ENCODE measurements at regions not wholly inside any gene's neighbourhood (a gene's known extent, or its start where the extent isn't known, plus 50 kb on each side); places are given as distances from the start of the nearest gene placed in this dataset.
A peak's percentile ranks its signal among the peaks of the same experiment; 100 is the strongest.

DNA sequence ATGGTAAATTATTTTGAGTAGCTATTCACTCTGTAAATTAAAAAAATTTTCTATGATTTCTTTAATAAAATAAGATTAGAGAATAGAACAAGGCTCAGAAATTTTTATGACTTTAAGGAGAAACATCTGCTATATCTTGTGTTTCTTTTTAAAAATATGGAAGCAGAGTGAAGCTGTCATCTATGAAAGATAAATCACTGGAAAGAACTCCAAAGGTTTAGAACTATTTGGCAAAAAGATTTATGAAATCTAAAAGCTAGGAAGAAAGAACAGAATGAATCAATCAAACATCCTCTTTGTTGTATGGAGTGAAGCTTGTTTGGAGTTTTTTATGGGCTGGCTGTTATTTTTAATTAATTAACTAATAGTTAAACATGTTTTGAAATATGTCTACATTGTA, 89.8 kb upstream of the ACTBL2 start:
- Histone ChIP-seq H3K27ac (ENCODE audit: low read depth) (no peak overlapping the region), H3K4me1 (ENCODE audit: insufficient read depth) (no peaks in the 10 kb centered on the region), H3K36me3 (ENCODE audit: insufficient read depth) (no peaks in the 10 kb centered on the region), H3K4me3 (ENCODE audit: low read depth, low read length) (no peak overlapping the region)
- DNase-seq (ENCODE audit: extremely low spot score), result no peak

DNA sequence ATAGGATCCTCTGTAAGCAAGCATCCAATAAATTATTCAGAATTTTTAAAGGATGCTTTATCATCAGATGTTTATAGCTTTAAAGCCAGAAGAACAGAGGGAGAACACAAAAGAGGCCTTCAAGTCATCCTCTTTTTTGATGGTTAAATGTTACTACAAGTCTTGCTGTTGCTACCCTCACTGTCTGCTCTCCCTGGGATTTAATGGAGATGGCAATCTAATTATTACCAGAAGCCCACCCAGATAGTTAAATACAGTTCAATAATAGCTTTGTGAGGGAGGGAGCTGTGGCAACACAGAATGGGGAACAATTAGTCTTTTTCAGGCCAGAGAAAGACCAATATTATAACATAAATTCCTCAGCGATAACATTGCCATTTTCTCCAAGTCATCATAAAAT, 87.0 kb upstream of the ACTBL2 start:
- Histone ChIP-seq H3K27ac (ENCODE audit: low read depth) (no peak overlapping the region), H3K36me3 (ENCODE audit: insufficient read depth) (no peaks in the 10 kb centered on the region), H3K4me3 (ENCODE audit: low read depth, low read length) (no peak overlapping the region), H3K4me1 (ENCODE audit: insufficient read depth) (no peaks in the 10 kb centered on the region)
- 83% methylated on average over 1 of the region's 1 CpG for WGBS
- no peak for DNase-seq (ENCODE audit: extremely low spot score)

DNA sequence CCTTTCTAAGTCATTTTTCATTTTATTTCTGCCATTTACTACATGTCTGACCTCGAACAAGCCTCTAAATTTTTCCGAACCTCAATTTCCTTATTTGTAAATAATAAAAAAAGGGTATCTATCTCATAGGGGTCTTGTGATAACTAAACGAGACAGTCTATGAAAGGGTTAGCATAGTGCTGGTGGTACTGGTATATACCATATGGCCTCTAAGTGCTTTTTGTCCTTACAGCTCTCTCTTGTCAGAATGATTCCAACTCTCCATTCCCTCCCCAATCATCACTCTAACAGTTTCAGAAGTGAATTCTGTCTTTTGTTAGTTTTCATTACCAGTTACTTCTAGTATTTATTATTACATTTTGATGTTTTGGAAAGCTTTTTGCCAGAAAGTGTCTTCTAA, 85.5 kb upstream of the ACTBL2 start:
- Histone ChIP-seq H3K27ac (ENCODE audit: low read depth) (no peak overlapping the region), H3K4me3 (ENCODE audit: low read depth, low read length) (no peak overlapping the region), H3K4me1 (ENCODE audit: insufficient read depth) (no peaks in the 10 kb centered on the region), H3K36me3 (ENCODE audit: insufficient read depth) (no peaks in the 10 kb centered on the region)
- DNase-seq (ENCODE audit: extremely low spot score), result no peak
- 89% methylated on average over 3 of the region's 3 CpGs for WGBS

DNA sequence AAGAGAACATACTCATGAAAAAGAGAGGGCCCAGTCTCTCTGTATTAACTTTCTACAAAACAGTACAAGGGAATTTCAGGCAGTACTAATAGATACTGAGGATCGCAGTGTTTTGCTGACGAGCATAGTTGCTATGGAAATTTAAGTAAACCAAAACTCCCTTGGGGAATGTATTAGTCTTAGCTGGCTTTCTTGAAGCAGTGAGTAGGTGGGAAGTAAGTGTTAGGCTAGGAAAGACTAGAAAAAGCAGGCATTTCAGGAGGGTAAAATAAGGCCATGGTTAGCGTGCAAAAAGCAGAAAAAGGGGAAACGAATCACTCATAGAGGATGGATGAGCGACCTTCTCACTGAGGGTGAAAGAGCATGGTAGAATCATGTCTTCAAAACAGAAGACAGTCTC, 84.3 kb upstream of the ACTBL2 start:
- Histone ChIP-seq H3K27ac (ENCODE audit: low read depth) (no peak overlapping the region), H3K4me1 (ENCODE audit: insufficient read depth) (no peaks in the 10 kb centered on the region), H3K4me3 (ENCODE audit: low read depth, low read length) (no peak overlapping the region), H3K36me3 (ENCODE audit: insufficient read depth) (no peaks in the 10 kb centered on the region)
- DNase-seq (ENCODE audit: extremely low spot score), result no peak
- 68% methylated on average over 5 of the region's 5 CpGs for WGBS

DNA sequence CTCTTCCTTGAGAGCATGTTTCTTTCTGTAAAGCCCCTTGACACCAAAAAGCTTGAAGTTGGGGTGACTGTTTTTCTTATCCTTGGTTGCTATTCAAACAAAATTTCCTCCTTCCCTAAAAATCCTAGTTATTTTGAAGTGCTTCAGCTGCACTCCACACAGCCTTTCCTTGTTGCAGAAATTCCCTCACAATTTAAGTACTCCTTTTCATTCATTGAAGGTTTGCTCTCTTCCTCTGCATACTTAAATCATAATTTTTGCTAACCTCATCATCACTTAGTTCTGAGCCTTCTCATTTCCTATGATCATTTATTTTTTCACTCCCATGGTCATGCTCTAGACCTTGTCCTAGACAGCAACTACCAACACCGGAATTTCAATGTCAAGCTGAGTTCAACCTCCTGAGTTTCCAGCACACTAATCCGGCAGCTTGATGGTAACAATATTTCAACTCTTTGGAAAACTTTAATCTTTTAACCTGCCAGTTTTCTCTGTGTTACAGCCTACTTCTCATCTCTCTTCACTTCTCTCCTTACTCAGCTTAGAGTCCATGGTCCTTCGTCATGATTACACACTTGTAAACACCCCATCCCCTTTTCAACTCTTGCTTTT, 78.7 kb upstream of the ACTBL2 start:
- Histone ChIP-seq H3K27ac (ENCODE audit: low read depth) (peak overlapping the region; percentile 38), H3K4me3 (ENCODE audit: low read depth, low read length) (no peak overlapping the region), H3K36me3 (ENCODE audit: insufficient read depth) (no peaks in the 10 kb centered on the region), H3K4me1 (ENCODE audit: insufficient read depth) (no peaks in the 10 kb centered on the region)
- WGBS, result 33% methylated on average over 3 of the region's 3 CpGs
- no peak for DNase-seq (ENCODE audit: extremely low spot score)

DNA sequence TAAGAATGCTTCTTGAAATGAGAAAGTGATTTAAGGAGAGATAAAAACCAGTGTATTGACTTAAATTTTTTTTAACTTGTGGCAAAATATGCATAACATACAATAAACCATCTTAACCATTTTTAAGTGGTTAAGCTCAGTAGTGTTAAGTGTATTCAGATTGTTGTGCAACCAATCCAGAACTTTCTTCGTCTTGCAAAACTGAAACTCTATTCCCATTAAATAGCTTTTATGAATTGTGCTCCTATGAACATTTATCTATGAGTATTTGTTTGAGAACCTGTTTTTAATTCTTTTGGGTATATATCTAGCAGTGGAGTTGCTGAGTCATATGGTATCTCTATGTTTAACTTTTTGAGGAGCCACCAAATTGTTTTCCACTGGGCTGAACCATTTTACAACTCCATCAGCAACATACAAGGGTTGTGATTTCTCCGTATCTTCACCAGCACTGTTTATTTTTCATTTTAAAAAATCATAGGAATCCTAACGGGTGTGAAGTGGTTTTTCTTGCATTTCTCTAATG, 76.6 kb upstream of the ACTBL2 start:
- Histone ChIP-seq H3K36me3 (ENCODE audit: insufficient read depth) (no peaks in the 10 kb centered on the region), H3K27ac (ENCODE audit: low read depth) (no peak overlapping the region), H3K4me1 (ENCODE audit: insufficient read depth) (no peaks in the 10 kb centered on the region), H3K4me3 (ENCODE audit: low read depth, low read length) (no peak overlapping the region)
- DNase-seq (ENCODE audit: extremely low spot score), result no peak
- 93% methylated on average over 3 of the region's 3 CpGs for WGBS

DNA sequence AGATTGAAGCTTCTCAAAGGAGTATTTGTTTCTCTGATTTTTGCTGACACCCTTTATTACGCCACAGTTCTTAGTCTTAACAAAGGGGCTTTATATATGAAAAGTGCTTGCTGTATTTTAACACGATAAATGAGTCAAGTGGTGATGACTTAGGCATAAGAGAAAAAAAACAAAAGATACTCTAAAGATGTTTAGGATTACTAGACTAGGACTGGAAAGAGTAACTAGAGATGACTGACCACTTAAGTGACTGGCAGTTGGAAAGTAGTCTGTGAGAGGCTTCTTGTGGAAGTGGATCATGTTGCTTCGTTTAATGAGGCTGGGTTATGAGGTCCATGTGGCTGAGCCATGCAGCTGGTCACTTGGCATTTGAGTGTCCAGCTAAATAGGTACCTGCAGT, 69.4 kb upstream of the ACTBL2 start:
- Histone ChIP-seq H3K4me3 (ENCODE audit: low read depth, low read length) (no peak overlapping the region), H3K4me1 (ENCODE audit: insufficient read depth) (no peaks in the 10 kb centered on the region), H3K27ac (ENCODE audit: low read depth) (no peak overlapping the region), H3K36me3 (ENCODE audit: insufficient read depth) (no peaks in the 10 kb centered on the region)
- DNase-seq (ENCODE audit: extremely low spot score), result no peak
- 81% methylated on average over 3 of the region's 3 CpGs for WGBS

DNA sequence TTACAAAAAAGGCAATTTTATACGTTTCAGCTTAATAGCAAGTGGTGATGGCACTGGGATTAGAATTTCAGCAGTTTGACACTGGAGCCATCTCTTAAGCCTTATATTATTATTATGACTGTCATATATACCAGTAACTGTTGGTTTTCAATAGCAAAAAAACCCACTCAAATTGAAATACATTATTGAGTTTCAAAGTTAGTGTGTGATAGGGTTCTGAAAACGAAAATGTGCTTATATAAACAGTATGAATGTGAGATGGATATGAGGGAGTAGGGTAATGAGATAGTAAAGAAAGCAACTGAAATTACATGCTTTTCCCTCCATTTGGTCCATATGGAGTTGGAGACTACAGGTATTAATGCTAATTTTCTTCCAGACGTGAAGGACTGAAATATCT, 68.6 kb upstream of the ACTBL2 start:
- Histone ChIP-seq H3K36me3 (ENCODE audit: insufficient read depth) (no peaks in the 10 kb centered on the region), H3K27ac (ENCODE audit: low read depth) (no peak overlapping the region), H3K4me3 (ENCODE audit: low read depth, low read length) (no peak overlapping the region), H3K4me1 (ENCODE audit: insufficient read depth) (no peaks in the 10 kb centered on the region)
- no peak for DNase-seq (ENCODE audit: extremely low spot score)
- WGBS, result 68% methylated on average over 3 of the region's 3 CpGs

DNA sequence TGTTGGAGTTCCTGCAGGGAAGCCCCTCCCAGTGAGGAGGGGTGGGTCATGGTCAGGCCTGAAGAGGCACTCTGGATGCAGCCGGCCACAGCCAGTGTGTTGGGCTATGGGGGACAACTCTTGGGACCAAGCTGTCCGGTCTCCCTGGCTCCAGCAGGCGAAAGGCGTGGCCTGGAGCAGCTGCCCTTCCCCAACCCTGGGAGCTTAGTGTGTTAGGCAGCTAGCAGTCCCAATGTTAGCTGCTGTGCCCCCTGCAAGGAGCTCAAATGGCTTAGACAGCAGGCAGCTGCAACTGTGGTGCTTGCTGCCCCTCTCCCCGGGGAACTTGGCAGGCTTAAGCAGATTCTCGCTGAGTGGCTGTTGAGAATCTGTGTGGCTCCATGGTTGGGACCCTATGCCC, 67.5 kb upstream of the ACTBL2 start:
- H3K4me3 ChIP-seq (ENCODE audit: low read depth, low read length), result no peak overlapping the region
- 89% methylated on average over 6 of the region's 6 CpGs for WGBS
- H3K27ac ChIP-seq (ENCODE audit: low read depth), result no peak overlapping the region
- no peaks in the 10 kb centered on the region for H3K4me1 ChIP-seq (ENCODE audit: insufficient read depth)
- H3K36me3 ChIP-seq (ENCODE audit: insufficient read depth), result no peaks in the 10 kb centered on the region
- DNase-seq (ENCODE audit: extremely low spot score), result no peak

DNA sequence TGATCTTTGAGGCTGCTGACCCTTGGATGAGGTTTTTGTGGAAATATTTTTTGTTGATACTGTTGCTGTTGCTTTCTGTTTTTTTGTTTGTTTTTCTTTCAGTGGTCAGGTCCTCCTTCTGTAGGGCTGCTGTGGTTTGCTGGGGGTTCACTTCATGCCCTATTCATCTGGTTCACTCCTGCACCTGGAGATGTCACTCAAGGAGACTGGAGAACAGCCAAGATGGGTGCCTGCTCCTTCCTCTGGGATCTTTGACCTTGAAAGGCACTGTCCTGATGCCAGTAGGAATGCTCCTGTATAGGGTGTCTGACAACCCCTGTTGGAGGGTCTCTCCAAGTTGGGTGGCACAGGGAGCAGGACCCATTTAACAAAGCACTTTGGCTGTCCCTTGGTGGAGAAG, 67.0 kb upstream of the ACTBL2 start:
- H3K4me3 ChIP-seq (ENCODE audit: low read depth, low read length), result no peak overlapping the region
- no peak overlapping the region for H3K27ac ChIP-seq (ENCODE audit: low read depth)
- DNase-seq (ENCODE audit: extremely low spot score), result no peak

DNA sequence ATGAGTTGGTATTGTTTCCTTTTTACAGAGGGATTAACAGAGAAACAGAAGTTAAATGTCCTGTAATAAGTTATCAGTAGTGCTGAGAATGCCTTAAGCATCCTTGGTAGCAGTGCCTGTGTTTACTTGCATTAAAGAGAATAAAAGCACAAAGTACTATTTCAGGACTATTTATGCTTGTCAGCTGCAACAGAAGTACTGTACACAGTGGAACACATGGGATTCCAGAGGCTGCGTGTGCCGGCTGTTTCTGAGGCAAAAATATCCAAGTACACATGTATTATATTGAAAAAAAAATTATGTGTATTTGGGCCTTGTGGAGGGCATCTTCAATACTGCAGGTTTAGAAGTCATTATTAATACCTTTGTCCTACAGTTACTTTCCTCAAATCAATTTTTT, 58.2 kb upstream of the ACTBL2 start:
- 62% methylated on average over 2 of the region's 2 CpGs for WGBS
- H3K4me1 ChIP-seq (ENCODE audit: insufficient read depth), result no peaks in the 10 kb centered on the region
- no peaks in the 10 kb centered on the region for H3K36me3 ChIP-seq (ENCODE audit: insufficient read depth)
- DNase-seq (ENCODE audit: extremely low spot score), result no peak
- H3K27ac ChIP-seq (ENCODE audit: low read depth), result no peak overlapping the region
- H3K4me3 ChIP-seq (ENCODE audit: low read depth, low read length), result no peak overlapping the region

More for the DNA sequence above, 67.0 kb upstream of the ACTBL2 start:
- Histone ChIP-seq H3K4me1 (ENCODE audit: insufficient read depth) (no peaks in the 10 kb centered on the region), H3K36me3 (ENCODE audit: insufficient read depth) (no peaks in the 10 kb centered on the region)

DNA sequence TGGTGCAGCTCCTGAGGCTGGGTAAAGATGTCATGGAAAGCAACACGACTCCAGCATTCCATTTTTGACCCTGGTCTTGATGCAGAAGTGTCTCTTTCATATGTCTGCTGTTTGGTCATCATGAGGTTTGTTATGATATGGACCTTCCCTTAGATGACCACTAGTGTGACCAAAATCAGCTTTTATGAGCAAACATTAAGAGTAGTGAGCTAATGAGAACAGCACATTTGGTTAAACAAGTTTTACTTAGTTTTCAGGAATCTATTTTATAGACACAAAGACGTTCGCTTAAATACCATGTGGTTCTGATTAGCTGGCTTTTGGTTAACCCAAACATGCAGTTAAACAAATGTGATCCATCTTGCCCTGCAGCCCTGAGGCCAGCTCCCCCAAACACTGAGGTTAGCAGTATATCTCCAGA, 56.7 kb upstream of the ACTBL2 start:
- Histone ChIP-seq H3K4me3 (ENCODE audit: low read depth, low read length) (no peak overlapping the region), H3K36me3 (ENCODE audit: insufficient read depth) (no peaks in the 10 kb centered on the region), H3K27ac (ENCODE audit: low read depth) (no peak overlapping the region), H3K4me1 (ENCODE audit: insufficient read depth) (no peaks in the 10 kb centered on the region)
- WGBS, result 40% methylated on average over 3 of the region's 3 CpGs
- no peak for DNase-seq (ENCODE audit: extremely low spot score)

DNA sequence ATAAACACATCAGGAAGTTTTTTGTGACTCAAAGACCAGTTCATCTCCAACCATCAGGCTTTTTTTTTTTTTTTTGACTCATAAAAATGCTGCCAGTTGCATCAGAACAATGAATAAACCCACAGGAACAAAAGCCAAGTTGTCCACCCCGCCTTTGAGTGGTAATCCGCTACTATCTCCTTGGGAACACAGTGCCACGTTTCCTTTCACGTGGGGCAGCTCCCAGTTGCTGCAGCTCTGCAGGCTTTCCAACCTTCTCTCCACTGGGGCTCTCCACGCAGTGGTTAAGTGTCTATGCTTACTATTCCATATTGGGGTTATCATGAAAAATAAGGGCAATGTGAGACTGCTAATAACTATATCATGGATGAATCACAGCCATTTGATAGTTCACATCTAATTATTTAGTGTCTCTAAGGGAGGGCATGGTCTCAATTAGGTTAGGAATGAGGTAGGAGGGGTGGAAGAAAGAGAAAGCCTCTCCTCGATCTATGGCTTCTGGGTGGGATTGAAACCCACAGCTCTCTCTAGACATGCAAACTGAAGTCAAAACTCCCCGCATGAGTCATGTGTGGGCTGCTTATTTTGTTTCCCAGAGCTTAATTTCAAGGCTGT, 55.8 kb upstream of the ACTBL2 start:
- no peak overlapping the region for H3K4me3 ChIP-seq (ENCODE audit: low read depth, low read length)
- H3K27ac ChIP-seq (ENCODE audit: low read depth), result no peak overlapping the region
- DNase-seq (ENCODE audit: extremely low spot score), result no peak
- H3K4me1 ChIP-seq (ENCODE audit: insufficient read depth), result no peaks in the 10 kb centered on the region
- H3K36me3 ChIP-seq (ENCODE audit: insufficient read depth), result no peaks in the 10 kb centered on the region
- 75% methylated on average over 7 of the region's 7 CpGs for WGBS

DNA sequence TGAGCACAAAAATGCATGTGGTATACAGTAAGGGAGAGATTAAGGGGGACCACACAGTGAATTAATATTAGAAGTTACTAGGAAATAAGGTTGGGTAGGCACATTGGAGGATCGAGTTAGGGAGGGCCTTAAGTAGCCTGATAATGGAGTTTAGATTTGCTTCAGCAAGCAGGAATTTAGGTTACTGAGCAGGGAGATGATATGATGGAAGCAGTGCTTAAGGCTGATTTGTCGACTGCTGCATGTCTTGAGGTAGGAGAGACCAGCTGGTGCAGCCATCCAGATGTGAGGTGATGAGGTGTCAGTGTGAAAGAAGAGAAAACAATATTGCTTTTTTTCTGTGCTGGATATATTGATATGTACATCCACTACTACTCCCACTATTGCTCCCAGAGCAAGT, 55.2 kb upstream of the ACTBL2 start:
- Histone ChIP-seq H3K36me3 (ENCODE audit: insufficient read depth) (no peaks in the 10 kb centered on the region), H3K4me1 (ENCODE audit: insufficient read depth) (no peaks in the 10 kb centered on the region), H3K4me3 (ENCODE audit: low read depth, low read length) (no peak overlapping the region), H3K27ac (ENCODE audit: low read depth) (no peak overlapping the region)
- no peak for DNase-seq (ENCODE audit: extremely low spot score)
- WGBS, result 75% methylated on average over 2 of the region's 2 CpGs

Data from urinary bladder (tissue), 3 donors.